ENCODE measurements at regions not wholly inside any gene's neighbourhood (a gene's known extent, or its start where the extent isn't known, plus 50 kb on each side); places are given as distances from the start of the nearest gene placed in this dataset.

DNA sequence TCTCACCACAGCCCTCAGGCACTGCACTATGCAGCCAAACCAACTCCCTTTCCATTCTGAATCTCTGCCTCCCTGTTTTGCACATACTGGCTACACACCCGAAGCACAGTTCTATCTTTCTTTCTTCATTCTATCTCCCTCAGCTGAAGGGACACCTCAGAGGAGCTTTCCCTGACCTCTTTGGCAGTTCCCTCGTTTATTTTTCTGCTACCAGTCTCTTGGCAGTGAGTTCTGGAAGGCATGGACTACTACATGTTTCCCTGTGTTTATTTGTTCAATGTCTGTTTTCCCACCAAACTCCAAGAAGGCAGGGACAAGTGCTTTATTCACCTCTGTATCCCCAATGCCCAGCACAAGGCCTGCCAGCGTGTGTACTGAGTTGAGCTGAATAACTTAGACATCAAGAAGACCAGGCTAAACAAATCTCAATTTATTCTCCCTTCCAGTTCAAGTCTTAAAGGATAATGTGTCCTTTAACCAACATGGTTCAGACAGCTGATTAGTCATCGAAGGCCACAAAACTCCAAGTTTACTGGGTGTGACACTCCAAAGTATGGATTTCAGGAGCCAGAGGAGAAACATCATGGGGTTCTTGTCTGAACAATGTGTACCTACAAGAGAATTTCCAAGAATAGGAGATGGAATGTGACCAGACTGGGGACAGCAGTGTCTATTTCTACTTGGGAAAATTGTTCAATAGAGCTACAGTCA, 260.1 kb upstream of the CTNNB1 start:
- Histone ChIP-seq H3K79me1 (ENCODE audit: low read depth, low read length) (no peaks in the 10 kb centered on the region), H3K23ac (ENCODE audit: insufficient read length) (no peak overlapping the region), H2BK5ac (ENCODE audit: low read depth, low read length) (no peak overlapping the region), H3K27ac (ENCODE audit: low read depth, low read length) (no peak overlapping the region), H4K8ac (ENCODE audit: extremely low read depth, insufficient read depth, low read length) (no peak overlapping the region), H3K4me2 (ENCODE audit: insufficient read depth in 1 of 2, low read depth in 2 of 2, low read length in 2 of 2) (no peak overlapping the region), H3K14ac (ENCODE audit: insufficient read length) (no peak overlapping the region), H3K4me3 (ENCODE audit: extremely low read depth in 1 of 4, insufficient read depth in 2 of 4, low read depth in 3 of 4, low read length in 4 of 4) (no peak overlapping the region), H4K5ac (ENCODE audit: insufficient read length, low read depth, low read length) (no peak overlapping the region), H3K9me3 (ENCODE audit: insufficient read depth in 2 of 2, low read depth in 1 of 2, low read length in 1 of 2) (no peaks in the 10 kb centered on the region), H3K4ac (replicated peaks; ENCODE audit: insufficient read length, low read depth, low read length) (no peak overlapping the region), H3K79me2 (ENCODE audit: control insufficient read depth in 1 of 2, insufficient read depth in 2 of 2, low read length in 2 of 2) (no peaks in the 10 kb centered on the region), H3K56ac (replicated peaks; ENCODE audit: insufficient read length, low read depth, low read length) (no peak overlapping the region), H2BK120ac (replicated peaks; ENCODE audit: low read depth, low read length) (no peak overlapping the region), H3K27me3 (replicated peaks in 1 of 4; ENCODE audit: control insufficient read depth in 3 of 4, extremely low read depth in 1 of 4, insufficient read depth in 3 of 4, low read length in 3 of 4) (no peaks in the 10 kb centered on the region), H3K23me2 (ENCODE audit: low read depth, low read length) (no peaks in the 10 kb centered on the region), H2AFZ (ENCODE audit: low read length) (no peak overlapping the region), H2BK12ac (ENCODE audit: low read depth, low read length) (no peak overlapping the region), H3K4me1 (replicated peaks in 1 of 4; ENCODE audit: control insufficient read depth in 3 of 4, insufficient read depth in 4 of 4, low read length in 3 of 4) (no peaks in the 10 kb centered on the region), H4K91ac (replicated peaks; ENCODE audit: insufficient read length, low read length) (no peak overlapping the region), H2AK5ac (ENCODE audit: low read depth, low read length) (no peak overlapping the region), H3K18ac (ENCODE audit: extremely low read depth, low read length) (no peak overlapping the region), H2BK20ac (ENCODE audit: low read length) (no peak overlapping the region), H3K9ac (replicated peaks in 1 of 4; ENCODE audit: extremely low read depth in 1 of 4, low read depth in 3 of 4, low read length in 3 of 4) (no peak overlapping the region), H2BK15ac (ENCODE audit: low read length) (no peak overlapping the region), H4K20me1 (replicated peaks in 1 of 2; ENCODE audit: control insufficient read depth in 1 of 2, insufficient read depth in 2 of 2, low read length in 2 of 2) (no peaks in the 10 kb centered on the region), H3K36me3 (ENCODE audit: control insufficient read depth in 2 of 4, insufficient read depth in 4 of 4, low read length in 3 of 4) (no peaks in the 10 kb centered on the region)
- FAIRE-seq: no peak
- ChIA-PET POLR2A (ENCODE audit: partially characterized antibody) (no interaction called here), CTCF (ENCODE audit: partially characterized antibody) (interaction anchor here (0.6 to 1.4 kb wide), 2 partner anchors 10 to 78 kb away, joined by 3 to 4 read pairs; no protein-coding TSS in a partner anchor)
- WGBS, 2 experiments (ENCODE audit: extremely low coverage in 1 of 2, insufficient coverage in 1 of 2, insufficient read length in 1 of 2, insufficient replicate concordance in 2 of 2, low coverage in 1 of 2, low lambda C conversion rate in 2 of 2, missing lambda C conversion rate in 1 of 2): 89% methylated on average over 4 of the region's 4 CpGs; no CpG with 5 or more reads in 1 of the 2 experiments
- DNase-seq (ENCODE audit: low read depth in 1 of 2, low spot score in 2 of 2): no peak
- TF ChIP-seq CBX8 (IDR thresholded peaks at IDR 0.05; ENCODE audit: borderline replicate concordance, low read depth, low read length) (no peak), HDAC6 (IDR thresholded peaks at IDR 0.05; ENCODE audit: low read depth, low read length) (no peak), SRF (IDR thresholded peaks at IDR 0.05; ENCODE audit: low read depth, low read length) (no peak), GTF2F1 (IDR thresholded peaks at IDR 0.05; ENCODE audit: borderline replicate concordance, low read depth, low read length) (no peak), EP300 (IDR thresholded peaks at IDR 0.05; ENCODE audit: borderline replicate concordance in 1 of 2, low read depth in 2 of 2, low read length in 2 of 2) (no peak), POLR2AphosphoS5 (IDR thresholded peaks at IDR 0.05; ENCODE audit: low read depth, low read length) (no peak), SP1 (IDR thresholded peaks at IDR 0.05; ENCODE audit: low read depth, low read length) (no peak), SP4 (IDR thresholded peaks at IDR 0.05; ENCODE audit: low read length) (no peak), BRCA1 (IDR thresholded peaks at IDR 0.05; ENCODE audit: low read depth, low read length) (no peak), CHD2 (IDR thresholded peaks at IDR 0.05; ENCODE audit: low read length) (no peak), SAP30 (IDR thresholded peaks at IDR 0.05; ENCODE audit: insufficient read depth, insufficient replicate concordance, low read length) (no peak), TBP (IDR thresholded peaks at IDR 0.05; ENCODE audit: low read depth, low read length) (no peak), CREB1 (IDR thresholded peaks at IDR 0.05) (no peak), BACH1 (IDR thresholded peaks at IDR 0.05; ENCODE audit: low read length) (no peak), RAD21 (IDR thresholded peaks at IDR 0.05 in 1 of 2, conservative IDR thresholded peaks at IDR 0.05 in 1 of 2; ENCODE audit: low read depth in 2 of 2, low read length in 2 of 2) (no peak)
